ENCODE measurements at regions not wholly inside any gene's neighbourhood (a gene's known extent, or its start where the extent isn't known, plus 50 kb on each side); places are given as distances from the start of the nearest gene placed in this dataset.

- WGBS, result 96% methylated on average over 2 of the region's 2 CpGs
- no peaks in the 10 kb centered on the region for H3K36me3 ChIP-seq (ENCODE audit: control insufficient read depth in 2 of 2, insufficient read depth in 2 of 2, low read length in 1 of 2)
- H3K27ac ChIP-seq (ENCODE audit: low read depth in 1 of 2, low read length in 1 of 2), result no peak overlapping the region
- no peak overlapping the region for H3K4me3 ChIP-seq (ENCODE audit: low read length in 2 of 2)
- peaks cover 0 to 4% of the 10 kb centered on the region in 2 donors for H3K4me1 ChIP-seq (ENCODE audit: control insufficient read depth in 2 of 2, insufficient read depth in 2 of 2, low read length in 2 of 2)
- no peaks in the 10 kb centered on the region for H3K27me3 ChIP-seq (ENCODE audit: control insufficient read depth in 2 of 2, insufficient read depth in 1 of 2, low read length in 1 of 2)
- no peaks in the 10 kb centered on the region for H3K9me3 ChIP-seq (ENCODE audit: control insufficient read depth in 2 of 2, insufficient read depth in 1 of 2, low read length in 1 of 2)
- no peak for DNase-seq (ENCODE audit: low read depth in 6 of 9, low spot score in 9 of 9)
These were observed 72.2 kb upstream of the OSBPL8 start for GRCh38 chr12:76631741-76632140.

- DNase-seq (ENCODE audit: low read depth in 6 of 9, low spot score in 9 of 9), result no peak
- H3K9me3 ChIP-seq (ENCODE audit: control insufficient read depth in 2 of 2, insufficient read depth in 1 of 2, low read length in 1 of 2), result no peaks in the 10 kb centered on the region
- no peak overlapping the region for H3K4me3 ChIP-seq (ENCODE audit: low read length in 2 of 2)
- H3K4me1 ChIP-seq (ENCODE audit: control insufficient read depth in 2 of 2, insufficient read depth in 2 of 2, low read length in 2 of 2), result peaks cover 0 to 1% of the 10 kb centered on the region in 2 donors
- H3K27me3 ChIP-seq (ENCODE audit: control insufficient read depth in 2 of 2, insufficient read depth in 1 of 2, low read length in 1 of 2), result no peaks in the 10 kb centered on the region
- no peaks in the 10 kb centered on the region for H3K36me3 ChIP-seq (ENCODE audit: control insufficient read depth in 2 of 2, insufficient read depth in 2 of 2, low read length in 1 of 2)
- no peak overlapping the region for H3K27ac ChIP-seq (ENCODE audit: low read depth in 1 of 2, low read length in 1 of 2)
These were observed 73.8 kb upstream of the OSBPL8 start for GRCh38 chr12:76633415-76633814.

- no peaks in the 10 kb centered on the region for H3K4me1 ChIP-seq (ENCODE audit: control insufficient read depth in 2 of 2, insufficient read depth in 2 of 2, low read length in 2 of 2)
- no peak overlapping the region for H3K4me3 ChIP-seq (ENCODE audit: low read length in 2 of 2)
- H3K9me3 ChIP-seq (ENCODE audit: control insufficient read depth in 2 of 2, insufficient read depth in 1 of 2, low read length in 1 of 2), result no peaks in the 10 kb centered on the region
- no peaks in the 10 kb centered on the region for H3K27me3 ChIP-seq (ENCODE audit: control insufficient read depth in 2 of 2, insufficient read depth in 1 of 2, low read length in 1 of 2)
- 95% methylated on average over 4 of the region's 4 CpGs for WGBS
- no peak overlapping the region for H3K27ac ChIP-seq (ENCODE audit: low read depth in 1 of 2, low read length in 1 of 2)
- H3K36me3 ChIP-seq (ENCODE audit: control insufficient read depth in 2 of 2, insufficient read depth in 2 of 2, low read length in 1 of 2), result no peaks in the 10 kb centered on the region
- DNase-seq (ENCODE audit: low read depth in 6 of 9, low spot score in 9 of 9), result no peak
These were observed 74.6 kb upstream of the OSBPL8 start for GRCh38 chr12:76634133-76634532.

- H3K4me1 ChIP-seq (ENCODE audit: control insufficient read depth in 2 of 2, insufficient read depth in 2 of 2, low read length in 2 of 2), result no peaks in the 10 kb centered on the region
- H3K9me3 ChIP-seq (ENCODE audit: control insufficient read depth in 2 of 2, insufficient read depth in 1 of 2, low read length in 1 of 2), result no peaks in the 10 kb centered on the region
- H3K27me3 ChIP-seq (ENCODE audit: control insufficient read depth in 2 of 2, insufficient read depth in 1 of 2, low read length in 1 of 2), result no peaks in the 10 kb centered on the region
- no peak overlapping the region for H3K27ac ChIP-seq (ENCODE audit: low read depth in 1 of 2, low read length in 1 of 2)
- no peak for DNase-seq (ENCODE audit: low read depth in 6 of 9, low spot score in 9 of 9)
- no peaks in the 10 kb centered on the region for H3K36me3 ChIP-seq (ENCODE audit: control insufficient read depth in 2 of 2, insufficient read depth in 2 of 2, low read length in 1 of 2)
- H3K4me3 ChIP-seq (ENCODE audit: low read length in 2 of 2), result no peak overlapping the region
- 94% methylated on average over 5 of the region's 5 CpGs for WGBS
These were observed 76.6 kb upstream of the OSBPL8 start for GRCh38 chr12:76636121-76636692.

- Histone ChIP-seq H3K4me1 (ENCODE audit: control insufficient read depth in 2 of 2, insufficient read depth in 2 of 2, low read length in 2 of 2) (no peaks in the 10 kb centered on the region), H3K9me3 (ENCODE audit: control insufficient read depth in 2 of 2, insufficient read depth in 1 of 2, low read length in 1 of 2) (no peaks in the 10 kb centered on the region), H3K27ac (ENCODE audit: low read depth in 1 of 2, low read length in 1 of 2) (no peak overlapping the region), H3K36me3 (ENCODE audit: control insufficient read depth in 2 of 2, insufficient read depth in 2 of 2, low read length in 1 of 2) (no peaks in the 10 kb centered on the region), H3K27me3 (ENCODE audit: control insufficient read depth in 2 of 2, insufficient read depth in 1 of 2, low read length in 1 of 2) (no peaks in the 10 kb centered on the region), H3K4me3 (ENCODE audit: low read length in 2 of 2) (no peak overlapping the region)
- 96% methylated on average over 3 of the region's 3 CpGs for WGBS
- DNase-seq (ENCODE audit: low read depth in 6 of 9, low spot score in 9 of 9), result no peak
These were observed 78.2 kb upstream of the OSBPL8 start for GRCh38 chr12:76637807-76638206.

- H3K36me3 ChIP-seq (ENCODE audit: control insufficient read depth in 2 of 2, insufficient read depth in 2 of 2, low read length in 1 of 2), result no peaks in the 10 kb centered on the region
- WGBS, result 95% methylated on average over 6 of the region's 6 CpGs
- H3K27ac ChIP-seq (ENCODE audit: low read depth in 1 of 2, low read length in 1 of 2), result no peak overlapping the region
- H3K4me3 ChIP-seq (ENCODE audit: low read length in 2 of 2), result no peak overlapping the region
- H3K9me3 ChIP-seq (ENCODE audit: control insufficient read depth in 2 of 2, insufficient read depth in 1 of 2, low read length in 1 of 2), result peaks cover 0 to 1% of the 10 kb centered on the region in 2 donors
- no peak for DNase-seq (ENCODE audit: low read depth in 6 of 9, low spot score in 9 of 9)
- no peaks in the 10 kb centered on the region for H3K27me3 ChIP-seq (ENCODE audit: control insufficient read depth in 2 of 2, insufficient read depth in 1 of 2, low read length in 1 of 2)
- no peaks in the 10 kb centered on the region for H3K4me1 ChIP-seq (ENCODE audit: control insufficient read depth in 2 of 2, insufficient read depth in 2 of 2, low read length in 2 of 2)
These were observed 80.1 kb upstream of the OSBPL8 start for GRCh38 chr12:76639646-76640045.

- Histone ChIP-seq H3K9me3 (ENCODE audit: control insufficient read depth in 2 of 2, insufficient read depth in 1 of 2, low read length in 1 of 2) (peaks cover 0 to 5% of the 10 kb centered on the region in 2 donors), H3K36me3 (ENCODE audit: control insufficient read depth in 2 of 2, insufficient read depth in 2 of 2, low read length in 1 of 2) (no peaks in the 10 kb centered on the region), H3K27me3 (ENCODE audit: control insufficient read depth in 2 of 2, insufficient read depth in 1 of 2, low read length in 1 of 2) (no peaks in the 10 kb centered on the region), H3K4me3 (ENCODE audit: low read length in 2 of 2) (no peak overlapping the region), H3K27ac (ENCODE audit: low read depth in 1 of 2, low read length in 1 of 2) (no peak overlapping the region), H3K4me1 (ENCODE audit: control insufficient read depth in 2 of 2, insufficient read depth in 2 of 2, low read length in 2 of 2) (no peaks in the 10 kb centered on the region)
- 96% methylated on average over 1 of the region's 1 CpG for WGBS
- no peak for DNase-seq (ENCODE audit: low read depth in 6 of 9, low spot score in 9 of 9)
These were observed 81.5 kb upstream of the OSBPL8 start for GRCh38 chr12:76641073-76641472.

GRCh38 chr12:76641961-76642360 lies 82.4 kb upstream of the OSBPL8 start:
- H3K36me3 ChIP-seq (ENCODE audit: control insufficient read depth in 2 of 2, insufficient read depth in 2 of 2, low read length in 1 of 2), result no peaks in the 10 kb centered on the region
- no peaks in the 10 kb centered on the region for H3K4me1 ChIP-seq (ENCODE audit: control insufficient read depth in 2 of 2, insufficient read depth in 2 of 2, low read length in 2 of 2)
- H3K27me3 ChIP-seq (ENCODE audit: control insufficient read depth in 2 of 2, insufficient read depth in 1 of 2, low read length in 1 of 2), result no peaks in the 10 kb centered on the region
- no peak overlapping the region for H3K4me3 ChIP-seq (ENCODE audit: low read length in 2 of 2)
- DNase-seq (ENCODE audit: low read depth in 6 of 9, low spot score in 9 of 9), result no peak
- WGBS, result 100% methylated on average over 2 of the region's 2 CpGs
- no peak overlapping the region for H3K27ac ChIP-seq (ENCODE audit: low read depth in 1 of 2, low read length in 1 of 2)
- H3K9me3 ChIP-seq (ENCODE audit: control insufficient read depth in 2 of 2, insufficient read depth in 1 of 2, low read length in 1 of 2), result peaks cover 0 to 5% of the 10 kb centered on the region in 2 donors

GRCh38 chr12:76643438-76643837 lies 83.9 kb upstream of the OSBPL8 start:
- no peaks in the 10 kb centered on the region for H3K36me3 ChIP-seq (ENCODE audit: control insufficient read depth in 2 of 2, insufficient read depth in 2 of 2, low read length in 1 of 2)
- H3K4me1 ChIP-seq (ENCODE audit: control insufficient read depth in 2 of 2, insufficient read depth in 2 of 2, low read length in 2 of 2), result no peaks in the 10 kb centered on the region
- H3K27ac ChIP-seq (ENCODE audit: low read depth in 1 of 2, low read length in 1 of 2), result no peak overlapping the region
- no peaks in the 10 kb centered on the region for H3K27me3 ChIP-seq (ENCODE audit: control insufficient read depth in 2 of 2, insufficient read depth in 1 of 2, low read length in 1 of 2)
- no peak overlapping the region for H3K4me3 ChIP-seq (ENCODE audit: low read length in 2 of 2)
- DNase-seq (ENCODE audit: low read depth in 6 of 9, low spot score in 9 of 9), result no peak
- H3K9me3 ChIP-seq (ENCODE audit: control insufficient read depth in 2 of 2, insufficient read depth in 1 of 2, low read length in 1 of 2), result peaks cover 0 to 5% of the 10 kb centered on the region in 2 donors

GRCh38 chr12:76644950-76645349 lies 85.4 kb upstream of the OSBPL8 start:
- Histone ChIP-seq H3K27ac (ENCODE audit: low read depth in 1 of 2, low read length in 1 of 2) (no peak overlapping the region), H3K4me1 (ENCODE audit: control insufficient read depth in 2 of 2, insufficient read depth in 2 of 2, low read length in 2 of 2) (no peaks in the 10 kb centered on the region), H3K36me3 (ENCODE audit: control insufficient read depth in 2 of 2, insufficient read depth in 2 of 2, low read length in 1 of 2) (no peaks in the 10 kb centered on the region), H3K9me3 (ENCODE audit: control insufficient read depth in 2 of 2, insufficient read depth in 1 of 2, low read length in 1 of 2) (peaks cover 0 to 5% of the 10 kb centered on the region in 2 donors), H3K4me3 (ENCODE audit: low read length in 2 of 2) (no peak overlapping the region), H3K27me3 (ENCODE audit: control insufficient read depth in 2 of 2, insufficient read depth in 1 of 2, low read length in 1 of 2) (no peaks in the 10 kb centered on the region)
- DNase-seq (ENCODE audit: low read depth in 6 of 9, low spot score in 9 of 9), result no peak
- WGBS, result 97% methylated on average over 7 of the region's 7 CpGs

Measured in thymus (tissue), 11 donors.